NCI-H226 (cell line): ENCODE measurements at regions not wholly inside any gene's neighbourhood (a gene's known extent, or its start where the extent isn't known, plus 50 kb on each side); places are given as distances from the start of the nearest gene placed in this dataset.
A peak's percentile ranks its signal among the peaks of the same experiment; 100 is the strongest.

Source experiments
- DNase-seq: peaks from one replicate; pipeline ENCODE4 v3.0.0-alpha.2; 2015

DNA sequence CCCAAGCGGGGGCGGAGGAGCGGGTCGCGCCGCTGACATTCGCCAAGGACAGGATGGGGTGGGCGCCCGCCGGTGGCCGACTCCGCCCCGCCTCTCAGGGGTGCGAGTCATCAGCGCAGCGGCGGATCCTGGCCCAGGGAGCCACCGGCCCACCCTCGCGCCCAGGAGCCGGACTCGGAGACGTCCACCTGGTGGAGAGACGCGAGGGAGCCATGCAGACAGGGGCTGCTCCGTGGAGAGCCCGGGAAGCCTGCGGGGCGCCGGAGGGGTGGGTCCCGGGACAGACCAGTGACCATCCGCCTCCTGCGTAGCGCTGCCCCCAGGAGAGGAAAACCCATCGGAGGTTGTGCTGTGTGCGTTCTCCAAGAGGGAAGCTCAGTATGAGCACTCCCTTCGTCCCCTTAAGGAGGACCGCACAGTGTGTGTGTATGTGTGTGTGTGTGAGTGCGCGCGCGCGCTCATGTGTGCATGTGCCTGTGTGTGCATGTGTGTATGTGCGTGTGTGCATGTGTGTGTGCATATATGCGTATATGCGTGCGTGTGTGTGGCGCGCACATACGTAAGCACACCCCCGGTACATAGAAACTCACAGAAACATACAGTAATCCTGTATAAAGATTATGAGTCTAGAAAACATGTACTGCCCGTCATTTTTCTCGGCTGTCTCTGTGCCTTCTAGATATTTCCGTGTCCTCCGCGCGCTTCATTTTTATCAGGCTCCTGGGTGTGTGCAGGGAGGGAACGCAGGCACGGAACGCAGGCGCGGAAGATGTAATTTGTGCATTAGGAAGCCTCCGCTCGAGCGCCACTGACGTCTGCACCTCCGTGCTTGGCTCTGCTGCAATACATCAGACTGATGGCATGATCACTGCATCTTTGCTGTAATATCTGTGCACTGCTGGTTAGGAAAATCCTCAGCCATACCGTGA is 158.9 kb downstream of the TBXT start:
- DNase-seq: peak; percentile 63

DNA sequence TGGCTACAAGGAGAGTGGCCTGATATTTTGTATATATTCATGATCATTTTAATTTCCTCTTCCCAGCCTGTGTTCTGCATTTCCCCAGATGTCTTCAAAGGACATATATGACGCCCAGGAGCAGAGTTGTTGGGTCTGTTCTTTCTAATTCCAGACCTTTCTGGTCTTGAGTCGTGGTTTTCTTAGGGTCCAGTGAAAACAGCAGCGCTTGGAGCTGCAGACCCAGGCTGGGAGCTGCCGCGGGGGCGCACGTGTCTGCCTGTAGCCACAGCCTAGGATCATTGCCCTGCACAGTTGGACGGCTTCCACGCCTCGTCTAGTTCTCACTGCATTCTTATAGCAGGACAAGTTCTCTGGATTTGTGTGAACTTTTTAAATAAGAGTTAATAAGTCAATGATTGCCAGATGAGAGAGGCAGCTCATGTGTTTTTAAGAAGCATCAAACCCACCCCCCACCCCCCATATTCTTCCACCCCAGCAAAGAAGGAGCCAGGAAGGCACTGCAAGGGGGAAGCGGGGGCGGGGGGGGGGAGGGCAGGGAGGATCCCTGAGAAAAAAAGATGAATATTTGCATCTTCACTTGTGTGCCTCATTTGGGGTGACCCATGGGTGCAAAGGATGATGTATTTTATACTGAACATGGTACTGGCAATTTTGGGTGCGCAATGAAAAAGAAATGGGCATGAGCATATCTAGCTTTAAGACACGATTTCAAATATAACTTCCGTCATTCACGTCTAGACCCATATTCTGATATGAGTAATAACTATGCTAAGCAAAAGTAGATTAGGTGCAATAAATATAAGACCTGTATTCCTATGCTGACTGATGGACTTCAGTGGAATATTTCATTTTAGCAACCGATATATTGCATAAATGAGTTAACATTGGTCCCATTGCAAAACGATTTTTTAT is 160.0 kb downstream of the TBXT start:
- DNase-seq: peak; percentile 7

DNA sequence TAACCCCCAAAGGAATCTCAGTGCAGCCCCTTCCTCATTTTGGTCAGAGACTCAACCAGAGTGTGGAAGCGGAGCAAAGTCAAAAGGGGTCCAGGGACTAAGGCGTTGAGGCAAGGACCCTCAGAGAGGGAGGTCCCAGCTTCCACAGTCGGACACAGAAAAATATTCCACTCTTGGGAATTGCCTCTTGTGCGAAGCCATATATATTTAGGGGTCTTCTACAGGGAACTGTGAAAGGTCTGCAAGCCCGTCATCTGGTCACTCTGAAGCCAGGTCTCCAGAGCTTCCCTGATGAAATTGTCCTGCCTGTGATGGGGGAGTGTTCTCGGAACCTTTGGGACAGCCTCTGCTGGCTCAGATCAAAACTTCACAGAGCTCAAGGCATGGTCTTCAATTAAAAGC is 160.8 kb downstream of the TBXT start:
- no peak for DNase-seq

DNA sequence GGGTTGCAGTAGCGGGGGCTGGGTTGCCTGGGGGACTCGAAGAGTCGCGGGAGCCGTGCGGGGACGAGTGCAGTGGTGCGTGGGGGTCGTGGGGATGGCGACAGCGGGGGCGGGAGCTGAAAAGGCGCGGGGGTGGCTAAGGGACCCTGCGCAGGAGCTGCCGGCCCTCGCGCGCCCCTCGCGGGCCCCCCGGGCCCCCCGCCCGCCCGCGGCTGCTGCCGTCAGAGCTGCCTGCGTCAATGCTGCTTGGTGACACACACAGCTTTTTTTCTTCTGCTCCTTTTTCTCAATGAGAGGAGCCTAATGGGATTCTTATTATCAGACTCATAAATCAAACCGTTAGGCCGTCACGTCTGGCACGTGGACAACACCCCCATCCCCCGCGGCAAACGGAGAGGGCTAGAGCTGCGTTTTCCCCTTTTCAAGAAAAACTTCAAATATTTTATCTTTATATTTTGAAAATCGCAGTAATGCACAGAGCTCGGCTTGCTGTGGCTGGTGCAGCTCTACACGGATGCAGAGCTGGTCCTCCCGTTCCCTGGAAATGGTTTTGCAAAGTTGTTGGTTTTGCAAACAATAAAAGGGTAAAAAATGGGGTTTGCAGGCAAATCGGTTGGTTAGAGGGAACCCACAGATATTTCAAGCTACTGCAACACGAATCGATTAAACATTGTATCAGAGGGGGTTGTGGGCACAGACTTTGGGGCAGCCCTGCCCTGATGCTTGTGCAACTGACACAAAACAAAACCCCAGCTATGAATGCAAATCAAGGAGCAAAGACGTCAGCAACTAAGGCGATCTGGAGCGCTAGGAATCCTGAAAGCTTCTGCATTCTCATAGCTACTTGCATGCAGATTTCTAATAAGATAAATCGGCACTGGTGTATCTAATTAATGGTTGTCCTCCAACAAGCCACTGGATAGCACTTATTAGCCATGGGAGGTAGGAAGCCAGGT is 161.4 kb downstream of the TBXT start:
- peak; percentile 52 for DNase-seq

DNA sequence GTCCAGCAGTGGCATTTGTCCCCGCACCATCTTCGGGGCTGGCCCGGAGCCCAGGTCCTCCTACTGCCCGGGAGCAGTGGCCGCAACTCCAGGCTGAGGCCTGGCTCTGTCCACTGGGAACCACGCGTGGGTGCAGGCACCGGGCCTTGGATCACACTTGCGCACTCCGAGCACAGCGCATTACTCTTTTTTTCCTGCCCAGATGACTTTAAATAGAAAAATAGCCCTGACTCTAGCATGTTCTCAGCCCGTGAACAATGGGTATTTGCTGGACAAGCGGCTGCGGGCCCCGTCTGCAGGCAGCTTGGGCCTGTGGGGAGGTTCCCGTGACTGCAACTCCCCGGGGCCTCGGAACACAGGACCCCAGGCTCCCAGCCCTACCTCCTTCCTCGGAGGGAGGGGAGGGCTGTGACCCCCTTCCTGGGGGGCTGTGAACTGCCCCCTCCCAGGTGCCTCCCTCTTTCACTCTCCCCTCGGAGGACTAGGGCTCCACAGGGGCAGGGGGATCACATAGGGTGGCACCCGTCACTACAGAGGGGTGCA is 162.2 kb downstream of the TBXT start:
- no peak for DNase-seq

DNA sequence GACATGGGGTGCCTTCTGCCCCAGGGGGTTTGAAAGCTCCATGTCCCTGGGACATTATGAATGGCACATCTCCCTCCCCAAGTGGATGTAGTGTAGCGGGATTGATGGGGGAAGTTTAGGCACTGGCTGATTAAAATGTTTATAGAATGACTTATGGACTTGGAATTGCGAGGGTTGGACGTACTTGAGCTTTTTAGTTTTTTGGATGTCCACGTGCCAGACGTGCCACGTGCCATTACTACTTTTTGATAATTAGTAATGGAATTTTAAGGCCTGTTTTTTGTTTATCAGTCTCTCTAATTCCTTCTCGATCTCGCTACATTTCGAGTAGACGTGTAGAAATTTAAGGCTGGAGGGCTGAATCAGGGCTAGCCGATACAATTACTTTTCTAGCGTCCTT is 162.8 kb downstream of the TBXT start:
- no peak for DNase-seq

DNA sequence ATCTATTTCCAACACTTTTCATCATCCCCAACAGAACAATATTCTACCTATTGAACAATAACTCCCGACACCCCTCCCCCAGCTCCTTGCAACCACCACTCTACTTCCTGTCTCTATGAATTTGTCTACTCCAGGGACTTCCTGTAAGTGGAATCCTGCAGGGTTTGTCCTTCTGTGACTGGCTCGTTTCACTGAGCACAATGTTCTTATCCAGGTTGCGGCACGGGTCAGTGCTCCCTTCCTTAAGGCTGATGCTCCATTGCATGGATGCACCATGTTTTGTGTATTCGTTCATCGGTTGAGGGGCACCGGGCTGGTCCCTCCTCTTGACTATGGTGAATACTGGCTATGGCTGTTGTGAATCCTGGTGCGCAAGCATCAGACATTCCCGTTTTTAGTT is 163.2 kb downstream of the TBXT start:
- no peak for DNase-seq

DNA sequence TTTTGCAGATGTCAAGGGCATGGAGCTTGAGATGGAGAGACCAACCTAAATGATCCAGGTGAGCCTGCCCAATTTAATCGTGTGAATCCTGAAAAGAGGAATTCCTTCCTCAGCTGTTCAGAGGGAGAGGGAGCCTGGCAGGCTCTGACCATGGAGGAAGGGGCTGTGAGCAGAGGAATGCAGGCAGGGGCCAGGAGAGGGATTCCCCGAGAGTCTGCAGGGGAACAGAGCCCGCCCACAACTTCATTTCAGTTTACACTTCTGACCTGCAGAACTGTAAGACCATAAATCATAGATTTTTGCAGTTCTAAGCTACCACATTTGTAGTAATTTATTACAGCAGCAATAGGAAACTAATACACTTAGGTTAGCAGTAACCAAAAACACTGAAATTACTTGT is 164.1 kb downstream of the TBXT start:
- DNase-seq: no peak

DNA sequence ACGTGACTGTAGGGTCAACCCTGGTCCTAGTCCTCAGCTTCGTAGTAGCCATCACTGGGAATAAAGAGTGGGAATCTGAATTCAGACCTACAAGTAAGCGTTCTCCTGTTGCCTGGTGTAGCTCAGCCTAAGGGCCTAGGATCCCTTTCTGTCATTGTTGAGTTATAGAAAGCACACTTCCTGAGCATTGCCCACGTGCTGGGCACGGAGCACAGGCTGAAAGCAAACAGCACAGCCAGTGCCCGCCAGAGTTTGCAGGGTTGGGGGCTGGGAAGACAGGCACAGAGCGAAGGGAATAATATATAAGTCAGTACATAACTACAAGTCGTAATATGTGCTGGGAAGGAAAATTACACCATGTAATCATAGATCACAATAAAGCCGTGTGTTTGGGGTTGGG is 166.3 kb downstream of the TBXT start:
- DNase-seq: no peak

DNA sequence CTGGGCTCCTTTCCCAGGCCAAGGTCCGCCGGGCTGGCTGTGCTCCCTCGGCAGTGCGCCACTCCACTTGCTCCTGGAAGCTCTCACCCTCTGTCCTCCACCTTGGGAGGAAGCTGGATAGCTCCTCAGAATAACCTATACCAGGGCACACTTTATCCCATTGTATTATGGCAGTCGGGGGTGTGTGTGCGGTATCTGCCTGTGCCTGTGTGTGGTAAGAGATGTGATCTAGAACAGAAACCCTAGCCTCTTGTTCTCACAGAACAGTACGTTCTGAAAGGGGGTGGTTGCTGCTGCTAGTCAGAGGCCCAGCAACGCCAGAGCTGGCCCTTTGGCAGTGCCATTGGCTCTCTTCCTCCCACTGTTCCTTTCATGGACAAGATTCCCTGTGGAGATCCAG is 168.4 kb downstream of the TBXT start:
- DNase-seq: no peak

DNA sequence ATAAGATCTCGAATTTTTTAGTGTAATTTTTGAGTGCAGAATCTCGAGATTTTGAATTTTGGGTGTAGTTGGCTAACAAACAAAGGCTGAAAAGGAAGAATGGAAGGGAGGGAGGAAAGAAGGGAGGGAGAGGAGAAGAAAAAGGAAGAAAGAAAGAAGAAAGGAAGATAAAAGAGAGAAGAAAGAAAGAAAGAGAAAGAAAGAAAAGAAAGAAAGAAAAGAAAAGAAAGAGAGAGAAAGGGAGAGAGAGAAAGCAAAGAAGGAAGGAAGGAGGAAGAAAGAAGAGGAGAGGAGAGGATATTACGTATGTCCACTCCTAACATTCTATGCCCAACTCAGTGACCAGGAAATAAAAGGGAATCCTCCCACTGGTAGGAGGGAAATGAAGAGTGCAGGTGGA is 169.6 kb downstream of the TBXT start:
- DNase-seq: no peak

DNA sequence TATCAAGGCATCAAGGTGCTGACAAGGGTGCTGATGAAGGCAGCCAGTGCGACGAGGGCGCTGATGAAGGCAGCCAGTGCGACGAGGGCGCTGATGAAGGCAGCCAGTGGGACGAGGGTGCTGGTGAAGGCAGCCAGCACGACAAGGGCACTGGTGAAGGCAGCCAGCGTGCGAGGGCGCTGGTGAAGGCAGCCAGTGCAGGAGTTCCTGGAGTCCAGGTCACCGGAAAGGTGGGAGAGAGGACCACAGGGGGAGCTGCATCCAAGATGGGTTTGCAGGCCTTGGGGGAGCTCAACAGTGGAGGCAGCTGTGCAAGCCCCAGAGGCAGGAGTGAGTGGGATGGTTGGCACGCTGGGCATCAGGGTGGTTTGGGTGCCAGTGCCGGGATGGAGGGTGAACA is 176.3 kb downstream of the TBXT start:
- DNase-seq: no peak

DNA sequence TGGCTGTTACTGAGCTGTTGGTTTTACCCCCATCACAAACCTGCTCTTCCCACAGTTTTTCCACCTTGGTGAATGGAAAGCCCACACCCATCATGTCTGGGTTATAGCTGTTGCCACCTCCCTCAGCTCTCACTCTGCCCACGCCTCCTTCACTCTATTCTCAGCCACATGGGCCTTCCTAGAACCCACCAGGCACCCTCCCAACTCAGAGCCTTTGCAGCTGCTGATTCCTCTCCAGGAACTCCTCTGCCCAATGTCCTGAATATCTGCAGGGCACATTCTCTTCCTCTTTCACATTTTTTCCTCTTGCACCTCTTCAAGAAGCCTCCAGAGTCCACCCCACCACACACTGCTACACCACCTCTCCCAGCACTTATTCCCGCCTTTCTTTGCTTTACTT is 177.4 kb downstream of the TBXT start:
- no peak for DNase-seq

DNA sequence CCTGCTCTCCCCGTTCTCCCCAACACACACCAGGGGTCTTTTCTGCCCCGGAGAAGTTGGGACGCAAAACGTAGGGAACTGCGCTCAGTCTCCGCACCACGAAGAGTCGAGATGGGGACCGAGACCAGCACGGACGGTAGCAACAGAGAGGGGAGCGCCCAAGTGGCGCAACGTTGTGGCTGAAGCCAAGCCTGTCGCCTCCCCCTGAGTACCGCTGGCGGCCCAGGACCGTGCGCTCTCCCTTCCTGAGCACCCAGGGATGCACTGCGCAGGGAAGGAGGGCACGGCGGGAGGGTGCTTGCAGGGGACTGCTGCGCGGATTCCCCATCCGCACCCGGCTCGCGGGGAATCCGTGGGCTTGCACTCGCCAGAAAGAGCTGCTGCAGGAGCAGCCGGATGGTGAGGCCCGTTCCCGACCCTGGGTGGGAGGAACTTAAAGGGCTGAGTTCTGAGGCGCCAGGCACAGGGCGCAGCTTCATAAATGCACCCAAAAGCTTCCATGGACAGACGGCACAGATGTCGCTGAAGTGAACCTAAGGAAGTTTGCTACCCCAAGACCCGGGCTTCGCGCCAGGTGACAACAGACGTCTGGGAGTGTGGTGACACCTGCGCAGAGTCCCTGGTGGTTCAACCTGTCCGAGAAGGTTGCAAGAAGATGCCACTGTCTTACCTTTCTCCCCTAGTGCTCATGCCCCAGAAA is 178.7 kb downstream of the TBXT start:
- DNase-seq: no peak

DNA sequence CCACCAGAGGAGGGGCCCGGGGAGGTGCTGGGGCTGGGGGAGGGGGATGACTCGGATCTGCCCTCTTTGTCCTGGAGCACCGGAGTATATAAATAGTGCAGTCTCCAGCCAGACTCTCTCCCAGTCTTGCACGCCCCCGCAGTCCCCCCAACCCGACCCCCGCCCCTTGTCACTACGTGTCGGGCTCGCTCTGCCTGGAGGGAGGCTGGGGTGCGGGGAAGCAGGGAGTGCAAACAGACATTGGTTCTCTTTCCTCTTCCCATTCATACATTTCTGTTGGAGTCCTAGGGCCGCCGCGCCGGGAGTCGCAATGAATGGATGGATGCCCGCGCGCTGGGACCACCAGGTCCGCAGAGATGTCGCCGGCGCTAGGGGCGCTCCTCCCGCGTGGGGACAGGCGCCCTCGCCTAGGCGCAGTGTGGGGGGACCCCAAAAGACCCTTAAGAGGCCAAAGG is 179.3 kb downstream of the TBXT start:
- DNase-seq: no peak

DNA sequence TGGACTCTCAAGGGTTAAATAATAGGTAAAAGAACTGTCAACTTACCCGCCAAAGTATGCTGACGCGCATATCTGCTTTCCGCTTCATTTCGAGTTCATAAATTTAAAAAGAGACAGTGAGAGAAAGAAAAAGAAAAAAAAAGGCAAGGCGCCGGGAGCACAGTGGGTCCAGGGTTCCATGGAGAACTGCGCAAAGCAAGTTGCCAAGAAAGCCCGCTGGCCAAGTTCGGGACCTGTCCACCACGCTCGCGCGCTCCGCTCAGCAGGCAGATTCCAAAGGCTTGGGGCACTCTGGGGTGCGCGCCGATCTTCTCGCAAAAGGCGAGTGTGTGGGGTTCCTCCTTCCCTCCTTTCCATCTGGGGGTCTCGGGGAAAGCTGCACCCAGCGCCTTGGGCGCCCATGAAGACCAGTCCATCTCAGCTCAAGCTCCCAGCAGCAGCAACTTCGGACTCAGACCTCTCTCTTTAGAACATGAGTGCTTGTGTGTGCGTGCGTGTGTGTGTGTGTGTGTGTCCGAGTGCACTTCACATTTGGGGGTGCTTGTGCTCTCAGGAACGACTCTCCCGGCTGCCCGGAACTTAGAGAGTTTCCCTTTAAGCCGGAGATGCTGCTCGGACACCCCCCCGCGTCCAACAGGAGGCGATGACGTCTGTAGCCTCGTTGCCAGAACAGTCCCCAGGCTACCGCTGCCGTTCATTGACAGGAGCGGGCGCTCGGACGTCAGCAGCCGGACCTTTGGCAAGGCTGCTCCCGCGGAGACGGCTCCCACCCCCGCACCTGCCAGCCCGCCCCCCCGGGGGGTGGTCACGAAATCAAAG is 180.0 kb downstream of the TBXT start:
- DNase-seq: peak; percentile 93

DNA sequence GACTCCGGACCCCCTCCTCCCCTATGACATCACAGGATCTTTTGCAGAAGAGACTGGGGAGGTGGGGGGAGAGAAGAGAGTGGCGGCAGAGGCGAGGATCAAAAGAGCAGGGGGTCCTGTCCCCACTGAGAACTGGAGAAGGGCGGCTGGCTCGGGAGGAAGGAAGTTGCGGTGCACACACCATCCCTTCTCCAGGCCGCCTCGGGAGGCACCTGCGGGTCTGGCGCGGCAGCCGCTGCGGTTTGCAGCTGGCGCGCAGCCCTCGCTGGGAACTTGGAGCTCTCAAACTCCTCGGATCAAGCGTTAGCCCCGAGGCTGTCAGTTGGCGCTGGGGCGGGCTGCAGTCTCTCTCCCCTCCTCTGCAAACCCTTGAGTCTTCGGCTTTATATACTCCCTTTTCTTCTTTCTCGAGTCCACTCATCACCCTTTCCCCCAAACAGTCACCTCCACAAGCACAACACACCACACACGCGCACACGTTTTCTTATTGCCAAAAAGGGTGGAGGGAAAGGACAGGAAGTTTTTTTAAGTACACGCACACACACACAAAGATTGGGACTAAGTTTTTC is 180.7 kb downstream of the TBXT start:
- DNase-seq: peak; percentile 50

DNA sequence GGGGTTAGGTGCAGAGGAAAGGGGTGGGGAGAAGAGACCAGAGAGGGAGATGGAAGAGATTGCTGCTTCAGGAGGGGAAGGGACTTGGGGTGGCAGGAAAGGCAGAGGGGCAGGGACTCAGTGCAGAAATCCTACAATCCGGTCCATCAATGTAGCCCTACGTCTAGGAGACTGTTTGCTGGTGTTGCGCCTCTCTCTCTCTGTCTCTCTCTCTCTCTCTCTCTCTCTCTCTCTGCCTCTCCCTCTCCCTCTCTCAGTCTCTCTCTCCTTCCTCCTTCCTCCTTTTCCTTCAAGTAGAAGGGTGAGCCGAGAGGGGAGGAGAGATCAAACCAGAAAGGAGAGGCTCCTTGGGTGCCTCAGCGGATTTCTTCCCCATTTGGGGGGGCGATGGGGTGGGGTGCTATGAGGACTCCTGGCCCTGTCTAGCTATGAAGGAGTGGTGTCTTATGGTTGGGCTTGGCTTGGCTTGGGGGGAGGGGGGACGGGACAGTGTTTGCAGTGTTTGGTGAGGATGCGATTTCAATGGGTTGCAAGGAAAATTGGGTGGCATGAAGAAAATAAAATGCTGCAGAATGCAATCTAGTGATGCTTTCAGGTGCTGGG is 181.2 kb downstream of the TBXT start:
- no peak for DNase-seq

DNA sequence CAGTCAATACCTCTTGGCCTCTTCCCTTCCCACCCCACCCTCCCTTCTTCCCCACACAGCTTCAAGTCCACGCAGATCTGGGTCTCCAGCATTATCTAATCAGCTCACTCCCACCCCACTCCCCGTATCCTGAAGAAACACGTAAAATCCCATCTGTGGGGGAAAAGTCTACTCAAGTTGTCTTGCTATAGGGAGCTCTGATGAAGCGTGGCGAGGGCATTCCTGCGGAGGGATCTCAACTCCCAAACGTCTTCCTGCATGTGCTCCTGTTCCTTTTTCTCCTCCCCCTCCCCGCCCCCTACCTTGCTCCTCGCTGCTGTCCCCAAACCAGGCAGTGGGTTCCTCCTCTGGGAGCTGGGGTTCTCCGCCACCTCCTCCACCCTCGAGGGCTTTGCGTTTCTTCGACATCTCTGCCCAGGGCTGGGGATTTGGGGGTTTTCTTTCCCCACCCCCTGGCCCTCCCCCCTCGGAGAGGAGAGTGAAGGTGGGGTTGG is 181.8 kb downstream of the TBXT start:
- no peak for DNase-seq
